HG03571 (cell line): ENCODE measurements at regions not wholly inside any gene's neighbourhood (a gene's known extent, or its start where the extent isn't known, plus 50 kb on each side); places are given as distances from the start of the nearest gene placed in this dataset.
"Not testable (repeated sequence)": the region's sequence is repeated elsewhere in the genome, so short reads cannot be mapped to it uniquely, and the experiment has no call there.

ENCODE experiments used
- ATAC-seq: cut with Tn5 transposase; IDR thresholded peaks from one replicate; pipeline ENCODE4 v1.9.1; 2021; ENCODE audit not compliant: unreplicated experiment

DNA sequence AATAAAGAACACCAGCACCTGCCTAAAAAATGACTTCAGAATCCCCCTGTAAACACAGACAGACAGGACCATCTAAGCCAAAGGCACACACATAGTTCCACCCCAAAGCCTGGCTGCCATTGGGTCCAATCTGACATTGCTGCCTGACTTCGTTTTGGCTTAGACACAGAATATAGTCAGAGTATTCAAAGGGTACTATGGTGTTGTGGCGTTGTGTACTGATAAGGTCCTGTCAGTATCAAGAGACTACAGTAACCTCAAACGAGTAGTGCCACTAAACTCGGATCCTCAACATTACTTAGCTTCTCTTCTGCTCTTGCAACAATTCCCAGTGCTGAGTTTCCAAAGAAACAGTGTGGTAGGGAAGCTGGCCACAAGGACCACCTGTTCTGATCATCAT is 169.3 kb upstream of the NR5A2 start:
- no peak for ATAC-seq

DNA sequence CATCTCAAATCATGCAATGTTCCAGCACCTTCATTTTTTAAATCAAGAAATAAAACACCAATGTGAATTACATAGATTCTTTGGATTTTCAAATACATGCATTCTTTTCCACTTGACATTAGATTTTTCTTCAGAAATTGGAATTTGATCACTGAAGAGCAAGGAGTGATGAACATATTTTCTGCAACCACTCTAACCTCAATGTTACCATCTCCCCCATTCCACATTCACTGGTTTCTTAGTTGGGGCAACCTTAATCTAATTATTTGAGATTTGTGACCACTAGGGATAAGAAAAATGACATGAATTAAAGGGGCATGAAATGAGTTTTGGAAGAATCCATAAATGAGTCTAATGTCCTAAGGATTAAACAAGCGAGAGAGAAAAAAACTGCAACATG is 168.7 kb upstream of the NR5A2 start:
- no peak for ATAC-seq

GRCh38 chr1:199859491-199859933 is 168.0 kb upstream of the NR5A2 start:
- ATAC-seq, result no peak

GRCh38 chr1:199861020-199861795 is 166.3 kb upstream of the NR5A2 start:
- ATAC-seq, result no peak

DNA sequence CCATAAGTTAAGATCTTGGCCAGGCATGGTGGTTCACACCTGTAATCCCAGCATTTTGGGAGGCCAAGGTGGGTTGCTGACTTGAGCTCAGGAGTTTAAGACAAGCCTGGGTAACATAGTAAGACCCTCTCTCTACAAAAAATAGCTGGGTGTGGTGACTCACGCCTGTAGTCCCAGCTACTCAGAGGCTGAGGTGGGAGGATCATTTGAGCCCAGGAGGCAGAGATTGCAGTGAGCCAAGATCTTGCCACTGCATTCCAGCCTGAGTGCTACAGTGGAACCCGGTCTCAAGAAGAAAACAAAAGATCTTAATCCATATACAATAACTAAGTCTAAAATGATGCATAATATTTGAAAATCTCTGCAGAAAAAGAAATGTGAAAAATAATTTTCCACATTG is 165.5 kb upstream of the NR5A2 start:
- ATAC-seq, result no peak

DNA sequence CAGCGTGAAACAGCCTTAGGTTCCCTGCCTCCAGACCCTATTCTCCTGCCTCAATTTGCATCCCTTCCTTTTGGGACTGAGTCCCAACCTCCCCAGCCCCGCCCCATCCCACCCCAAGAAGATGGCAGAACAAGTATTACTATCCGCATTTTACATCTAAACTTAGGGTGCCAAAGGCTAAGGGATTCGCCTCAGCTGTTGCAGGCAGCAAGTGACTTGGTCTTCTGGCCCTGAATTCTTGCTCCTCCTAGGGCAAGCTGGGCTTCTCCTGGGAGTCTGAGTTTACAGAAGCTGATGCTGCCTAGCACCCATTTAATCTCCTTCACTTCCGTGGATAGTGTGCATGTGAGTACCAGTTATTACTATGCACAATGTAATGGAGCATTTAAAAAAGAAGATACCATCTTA is 161.3 kb upstream of the NR5A2 start:
- no peak for ATAC-seq

GRCh38 chr1:199867601-199868000 is 159.9 kb upstream of the NR5A2 start:
- no peak for ATAC-seq

DNA sequence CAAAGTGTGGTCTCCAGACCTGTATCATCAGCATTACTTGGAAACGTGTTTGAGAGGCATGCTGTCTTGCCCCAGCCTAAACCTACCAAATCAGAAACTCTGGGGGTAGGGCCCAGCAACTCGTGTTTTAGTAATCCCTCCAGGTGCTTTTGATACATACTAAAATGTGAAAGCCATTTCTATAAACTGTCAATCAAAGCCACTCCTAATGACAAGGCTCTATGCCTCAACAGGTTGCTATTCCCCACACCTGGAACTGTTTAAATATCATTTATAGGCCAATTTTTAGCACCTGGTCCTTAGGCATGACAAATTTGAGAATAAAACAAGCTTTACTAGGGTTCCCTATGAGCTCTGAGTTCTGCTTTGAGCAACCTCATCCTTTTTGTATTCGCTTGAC is 158.7 kb upstream of the NR5A2 start:
- ATAC-seq, result no peak

- no peak for ATAC-seq
Observed at GRCh38 chr1:199875337-199875736, 152.2 kb upstream of the NR5A2 start.

DNA sequence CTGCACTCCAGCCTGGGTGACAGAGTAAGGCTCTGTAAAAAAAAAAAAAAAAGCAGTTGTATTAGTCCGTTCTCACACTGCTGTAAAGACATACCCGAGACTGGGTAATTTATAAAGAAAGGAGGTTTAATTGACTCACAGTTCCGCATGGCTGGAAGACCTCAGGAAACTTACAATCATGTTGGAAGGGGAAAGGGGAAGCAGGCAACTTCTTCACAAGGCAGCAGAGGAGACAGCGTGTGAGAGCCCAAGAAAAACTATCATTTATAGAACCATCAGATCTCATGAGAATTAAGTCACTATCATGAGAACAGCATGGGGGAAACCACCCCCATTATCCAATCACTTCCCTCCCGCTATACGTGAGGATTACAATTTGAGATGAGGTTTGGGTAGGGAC is 151.7 kb upstream of the NR5A2 start:
- no peak for ATAC-seq

GRCh38 chr1:199877526-199878384 is 149.8 kb upstream of the NR5A2 start:
- ATAC-seq, result no peak

GRCh38 chr1:199878823-199879222 is 148.7 kb upstream of the NR5A2 start:
- no peak for ATAC-seq

DNA sequence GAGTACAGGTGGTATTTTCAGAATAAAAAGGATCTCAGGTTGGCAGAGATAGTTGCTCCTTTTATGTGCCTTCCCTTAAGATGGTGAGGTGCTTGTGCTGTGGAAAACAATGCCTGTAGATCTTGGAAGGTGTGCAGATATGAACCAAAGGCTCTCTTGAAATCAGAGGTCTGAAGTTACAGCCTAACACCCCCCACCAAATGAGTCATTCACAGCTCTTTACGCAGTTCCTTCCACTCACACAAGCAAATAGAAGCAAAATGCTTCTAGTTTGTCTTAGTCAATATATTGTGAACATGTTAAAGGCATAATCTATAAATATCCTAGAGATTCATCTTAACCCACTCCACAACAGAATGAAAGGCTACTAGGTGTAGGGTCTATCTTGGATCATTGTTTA is 128.9 kb upstream of the NR5A2 start:
- no peak for ATAC-seq

DNA sequence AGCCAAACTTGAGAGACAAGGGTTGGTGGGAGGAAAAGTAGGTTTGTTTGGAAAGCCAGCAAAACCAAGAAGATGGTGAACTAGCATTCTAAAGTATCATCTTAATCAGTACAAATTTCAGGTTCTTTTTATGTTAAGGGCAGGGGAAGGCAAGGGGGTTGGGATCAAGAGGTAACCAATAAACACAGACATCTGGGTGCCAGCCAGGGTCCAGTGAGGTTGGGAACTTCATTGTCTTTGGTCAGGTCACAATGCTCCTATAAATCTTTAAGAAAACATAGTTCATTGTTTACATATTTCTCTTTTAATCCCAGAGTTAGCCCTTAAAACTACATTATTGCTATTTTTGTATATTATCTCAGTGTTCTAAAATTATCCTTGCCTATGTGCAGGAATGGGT is 126.2 kb upstream of the NR5A2 start:
- ATAC-seq, result no peak

DNA sequence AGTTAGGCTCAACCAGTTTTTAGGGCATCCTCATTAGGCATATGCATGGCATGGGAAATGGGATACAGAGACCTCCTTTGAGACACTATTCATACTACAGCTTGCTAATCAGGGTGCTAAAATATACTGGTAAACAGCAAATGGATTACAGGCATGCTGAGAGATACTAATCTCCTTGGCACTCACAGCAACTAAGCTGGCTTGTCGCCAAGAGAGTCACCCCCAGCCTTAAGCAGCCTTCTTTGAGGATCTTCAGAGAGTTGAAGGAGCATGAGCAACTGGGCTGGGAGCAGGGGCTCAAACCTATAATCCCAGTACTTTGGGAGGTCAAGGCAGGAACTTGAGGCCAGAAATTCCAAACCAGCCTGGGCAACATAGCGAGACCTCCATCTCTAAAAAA is 120.1 kb upstream of the NR5A2 start:
- no peak for ATAC-seq

DNA sequence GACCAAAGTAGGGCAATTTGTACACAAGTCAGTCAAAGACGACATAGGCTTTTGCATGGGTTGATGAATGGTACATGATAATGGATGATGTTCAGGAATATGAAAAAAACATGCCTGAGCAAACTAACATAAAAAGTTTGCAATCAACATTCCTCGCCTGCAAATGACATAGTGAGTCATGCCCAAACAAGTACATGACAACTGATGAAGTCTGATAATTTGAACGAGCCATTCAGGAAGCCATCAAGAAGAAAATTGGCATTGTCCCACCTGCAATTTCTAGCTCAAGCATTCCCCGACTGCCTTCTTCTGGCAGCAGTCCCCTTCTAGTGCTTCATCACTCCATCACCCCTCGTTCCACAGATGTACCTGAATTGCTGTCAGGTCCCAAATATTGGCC is 118.4 kb upstream of the NR5A2 start:
- ATAC-seq, result no peak

GRCh38 chr1:199913318-199913717 is 114.2 kb upstream of the NR5A2 start:
- no peak for ATAC-seq

GRCh38 chr1:199914546-199914945 is 113.0 kb upstream of the NR5A2 start:
- no peak for ATAC-seq

GRCh38 chr1:199918196-199918769 is 109.2 kb upstream of the NR5A2 start:
- ATAC-seq, result no peak

DNA sequence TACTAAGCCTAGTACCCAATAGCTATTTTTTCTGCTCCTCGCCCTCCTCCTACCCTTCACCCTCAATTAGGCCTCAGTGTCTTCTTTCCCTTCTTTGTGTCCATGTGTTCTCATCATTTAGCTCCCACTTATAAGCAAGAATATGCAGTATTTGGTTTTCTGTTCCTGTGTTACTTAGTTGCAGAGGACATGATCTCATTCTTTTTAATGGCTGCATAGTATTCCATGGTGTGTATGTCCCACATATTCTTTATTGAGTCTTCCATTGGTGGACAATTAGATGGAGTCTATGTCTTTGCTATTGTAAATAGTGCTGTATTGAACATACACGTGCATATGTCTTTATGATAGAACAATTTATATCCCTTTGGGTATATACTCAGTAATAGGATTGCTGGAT is 106.9 kb upstream of the NR5A2 start:
- no peak for ATAC-seq

GRCh38 chr1:199929556-199929955 is 98.0 kb upstream of the NR5A2 start:
- ATAC-seq, result no peak

GRCh38 chr1:199930067-199930466 is 97.4 kb upstream of the NR5A2 start:
- not testable (repeated sequence) for ATAC-seq
